ENCODE measurements at regions not wholly inside any gene's neighbourhood (a gene's known extent, or its start where the extent isn't known, plus 50 kb on each side); places are given as distances from the start of the nearest gene placed in this dataset.

DNA sequence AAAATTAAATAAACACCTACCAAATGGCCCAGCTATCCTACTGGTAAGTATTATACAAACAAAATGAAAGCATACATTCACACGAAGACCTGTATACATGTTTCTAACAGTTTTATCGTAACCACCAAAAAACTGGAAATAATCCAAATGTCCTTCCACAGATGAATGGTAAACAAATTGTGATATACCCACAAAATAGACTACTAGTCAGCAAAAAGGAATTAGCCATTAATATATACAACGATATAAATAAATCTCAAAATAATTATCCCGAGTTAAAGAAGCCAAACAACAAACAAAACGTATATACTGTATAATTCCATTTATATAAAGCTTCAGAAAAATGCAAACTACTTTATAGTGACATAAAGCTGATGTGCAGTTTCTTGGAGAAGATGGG lies 106.3 kb upstream of the SERTM1 start:
- TF ChIP-seq, protein P1, sequence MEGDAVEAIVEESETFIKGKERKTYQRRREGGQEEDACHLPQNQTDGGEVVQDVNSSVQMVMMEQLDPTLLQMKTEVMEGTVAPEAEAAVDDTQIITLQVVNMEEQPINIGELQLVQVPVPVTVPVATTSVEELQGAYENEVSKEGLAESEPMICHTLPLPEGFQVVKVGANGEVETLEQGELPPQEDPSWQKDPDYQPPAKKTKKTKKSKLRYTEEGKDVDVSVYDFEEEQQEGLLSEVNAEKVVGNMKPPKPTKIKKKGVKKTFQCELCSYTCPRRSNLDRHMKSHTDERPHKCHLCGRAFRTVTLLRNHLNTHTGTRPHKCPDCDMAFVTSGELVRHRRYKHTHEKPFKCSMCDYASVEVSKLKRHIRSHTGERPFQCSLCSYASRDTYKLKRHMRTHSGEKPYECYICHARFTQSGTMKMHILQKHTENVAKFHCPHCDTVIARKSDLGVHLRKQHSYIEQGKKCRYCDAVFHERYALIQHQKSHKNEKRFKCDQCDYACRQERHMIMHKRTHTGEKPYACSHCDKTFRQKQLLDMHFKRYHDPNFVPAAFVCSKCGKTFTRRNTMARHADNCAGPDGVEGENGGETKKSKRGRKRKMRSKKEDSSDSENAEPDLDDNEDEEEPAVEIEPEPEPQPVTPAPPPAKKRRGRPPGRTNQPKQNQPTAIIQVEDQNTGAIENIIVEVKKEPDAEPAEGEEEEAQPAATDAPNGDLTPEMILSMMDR (conservative IDR thresholded peaks at IDR 0.05; ENCODE audit: low read depth, low read length), result no peak
- no peak for TF ChIP-seq EZH2 (IDR thresholded peaks at IDR 0.05; ENCODE audit: borderline replicate concordance, low read depth, low read length, poor library complexity, severe bottlenecking)
- POLR2A ChIA-PET (ENCODE audit: low non-redundant PET), result no interaction called here
- H3K27ac ChIP-seq (ENCODE audit: low read depth, low read length, poor library complexity, severe bottlenecking), result no peak overlapping the region
- no peaks in the 10 kb centered on the region for H3K36me3 ChIP-seq (ENCODE audit: insufficient read depth, low read length, poor library complexity, severe bottlenecking)
- peaks cover 23% of the 10 kb centered on the region for H3K4me1 ChIP-seq (ENCODE audit: insufficient read depth, low read length, poor library complexity, severe bottlenecking)
- DNase-seq (ENCODE audit: low spot score), result no peak
- no peaks in the 10 kb centered on the region for H3K27me3 ChIP-seq (replicated peaks; ENCODE audit: insufficient read depth, low read depth, low read length, poor library complexity)
- H3K4me3 ChIP-seq (ENCODE audit: low read depth, low read length, poor library complexity, severe bottlenecking), result no peak overlapping the region
- intact Hi-C loops (cut with micrococcal nuclease; ENCODE audit: unreplicated experiment), result no loop called here
- BruUV-seq (replicated peaks), result no TSS peak
- H3K9me3 ChIP-seq (ENCODE audit: low read depth, low read length, poor library complexity, severe bottlenecking), result peaks cover 13% of the 10 kb centered on the region
- CTCF ChIA-PET, result no interaction called here

DNA sequence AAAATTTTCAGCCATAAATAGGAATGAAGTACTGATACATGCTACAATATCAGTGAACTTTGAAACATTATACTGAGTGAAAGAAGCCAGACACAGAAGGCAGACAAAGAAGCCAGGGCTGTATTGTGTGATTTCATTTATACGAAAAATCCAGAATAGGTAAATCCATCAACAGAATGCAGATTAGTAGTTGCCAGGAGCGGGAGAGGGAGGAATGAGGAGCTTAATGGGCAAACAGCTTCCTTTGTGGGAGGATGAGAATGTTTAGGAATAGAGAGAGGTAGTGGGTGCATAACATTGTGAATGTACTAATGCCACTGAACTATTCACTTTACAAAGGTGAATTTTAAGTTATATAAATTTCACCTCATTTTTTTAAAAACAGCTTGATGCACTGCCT lies 103.3 kb upstream of the SERTM1 start:
- intact Hi-C loops (cut with micrococcal nuclease; ENCODE audit: unreplicated experiment), result loop anchor here (10.0 kb wide), 1 partner anchor 244 kb away; the partner anchor contains the start of gene RFXAP
- Histone ChIP-seq H3K4me3 (ENCODE audit: low read depth, low read length, poor library complexity, severe bottlenecking) (no peak overlapping the region), H3K27me3 (replicated peaks; ENCODE audit: insufficient read depth, low read depth, low read length, poor library complexity) (no peaks in the 10 kb centered on the region), H3K36me3 (ENCODE audit: insufficient read depth, low read length, poor library complexity, severe bottlenecking) (no peaks in the 10 kb centered on the region), H3K27ac (ENCODE audit: low read depth, low read length, poor library complexity, severe bottlenecking) (peak overlapping the region; percentile 82), H3K4me1 (ENCODE audit: insufficient read depth, low read length, poor library complexity, severe bottlenecking) (peaks cover 45% of the 10 kb centered on the region), H3K9me3 (ENCODE audit: low read depth, low read length, poor library complexity, severe bottlenecking) (peaks cover 13% of the 10 kb centered on the region)
- DNase-seq (ENCODE audit: low spot score), result no peak
- TF ChIP-seq, protein P1 (conservative IDR thresholded peaks at IDR 0.05; ENCODE audit: low read depth, low read length), result no peak
- no peak for TF ChIP-seq EZH2 (IDR thresholded peaks at IDR 0.05; ENCODE audit: borderline replicate concordance, low read depth, low read length, poor library complexity, severe bottlenecking)
- BruUV-seq (replicated peaks), result no TSS peak
- ChIA-PET POLR2A (ENCODE audit: low non-redundant PET) (no interaction called here), CTCF (no interaction called here)

DNA sequence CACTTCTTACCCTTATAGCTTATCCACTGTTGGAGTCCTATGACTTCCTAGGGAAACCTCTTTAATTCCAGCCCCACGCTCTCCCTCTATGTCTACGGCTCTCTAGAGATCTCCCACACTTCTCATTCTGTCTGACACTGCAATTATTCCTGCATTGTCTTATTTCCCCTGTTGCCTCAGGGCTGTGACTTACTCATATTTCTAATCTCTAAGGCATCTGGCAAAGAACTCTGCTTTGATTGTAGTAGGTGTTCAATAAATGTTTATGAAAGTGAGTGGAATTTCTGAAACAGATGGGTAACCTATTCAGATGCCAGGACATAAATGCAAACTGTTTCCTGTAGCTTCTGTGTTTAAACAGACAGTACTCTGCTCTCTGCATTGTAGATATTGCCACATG lies 102.4 kb upstream of the SERTM1 start:
- CTCF ChIA-PET, result no interaction called here

More for the DNA sequence above, 102.4 kb upstream of the SERTM1 start:
- Histone ChIP-seq H3K4me3 (ENCODE audit: low read depth, low read length, poor library complexity, severe bottlenecking) (no peak overlapping the region), H3K9me3 (ENCODE audit: low read depth, low read length, poor library complexity, severe bottlenecking) (peaks cover 13% of the 10 kb centered on the region), H3K36me3 (ENCODE audit: insufficient read depth, low read length, poor library complexity, severe bottlenecking) (no peaks in the 10 kb centered on the region), H3K4me1 (ENCODE audit: insufficient read depth, low read length, poor library complexity, severe bottlenecking) (peaks cover 48% of the 10 kb centered on the region), H3K27ac (ENCODE audit: low read depth, low read length, poor library complexity, severe bottlenecking) (peak overlapping the region; percentile 82), H3K27me3 (replicated peaks; ENCODE audit: insufficient read depth, low read depth, low read length, poor library complexity) (no peaks in the 10 kb centered on the region)
- no TSS peak for BruUV-seq (replicated peaks)
- intact Hi-C loops (cut with micrococcal nuclease; ENCODE audit: unreplicated experiment), result loop anchor here (10.0 kb wide), 1 partner anchor 243 kb away; the partner anchor contains the start of gene RFXAP
- TF ChIP-seq EZH2 (IDR thresholded peaks at IDR 0.05; ENCODE audit: borderline replicate concordance, low read depth, low read length, poor library complexity, severe bottlenecking), result no peak
- TF ChIP-seq, protein P1 (conservative IDR thresholded peaks at IDR 0.05; ENCODE audit: low read depth, low read length), result no peak
- peak; percentile 87 for DNase-seq (ENCODE audit: low spot score)
- POLR2A ChIA-PET (ENCODE audit: low non-redundant PET), result no interaction called here
